GM23338 (cell line): ENCODE measurements at regions not wholly inside any gene's neighbourhood (a gene's known extent, or its start where the extent isn't known, plus 50 kb on each side); places are given as distances from the start of the nearest gene placed in this dataset.

Source experiments
- ATAC-seq: fragments of 200-7000 bp; cut with Tn5 transposase; 3 replicates; pipeline ENCODE4 v1.9.1; 2020
- DNase-seq: peaks from one replicate; pipeline ENCODE4 v3.0.0-alpha.2; 2015; ENCODE audit warnings: low spot score
- H2AFZ ChIP-seq: fragments of 200-600 bp; sonication (generic); 2 replicates; pipeline ENCODE4 v1.8.0; 2016; ENCODE audit warnings: antibody characterized with exemption, mild to moderate bottlenecking, moderate library complexity
- H3F3A ChIP-seq: fragments of 200-600 bp; sonication (generic); replicated peaks from 2 replicates; pipeline ENCODE4 v1.8.0; 2017; ENCODE audit warnings: antibody characterized with exemption, mixed run types, low read depth
- H3K27ac ChIP-seq: fragments of 200-600 bp; sonication (generic); 2 replicates; pipeline ENCODE4 v1.6.1; 2016; ENCODE audit warnings: low read depth
- H3K27me3 ChIP-seq: fragments of 200-600 bp; sonication (generic); 2 replicates; pipeline ENCODE4 v1.8.0; 2016; ENCODE audit warnings: mild to moderate bottlenecking, mixed run types, moderate library complexity; ENCODE audit not compliant: insufficient read depth
- H3K36me3 ChIP-seq: fragments of 200-600 bp; sonication (generic); 2 replicates; pipeline ENCODE4 v1.8.0; 2016; ENCODE audit warnings: mild to moderate bottlenecking; ENCODE audit not compliant: insufficient read depth
- H3K4me1 ChIP-seq: fragments of 200-600 bp; sonication (generic); 2 replicates; pipeline ENCODE4 v1.8.0; 2016; ENCODE audit warnings: mild to moderate bottlenecking, moderate library complexity; ENCODE audit not compliant: insufficient read depth
- H3K4me2 ChIP-seq: fragments of 200-600 bp; sonication (generic); 2 replicates; pipeline ENCODE4 v1.7.1; 2017; ENCODE audit warnings: mixed run types
- H3K4me3 ChIP-seq: fragments of 200-600 bp; sonication (generic); 2 replicates; pipeline ENCODE4 v1.6.1; 2016; ENCODE audit warnings: mixed run types
- H3K79me2 ChIP-seq: fragments of 200-600 bp; sonication (generic); replicated peaks from 2 replicates; pipeline ENCODE4 v1.8.0; 2017; ENCODE audit warnings: mild to moderate bottlenecking; ENCODE audit not compliant: insufficient read depth
- H3K9me2 ChIP-seq: fragments of 200-600 bp; sonication (generic); 2 replicates; pipeline ENCODE4 v1.8.0; 2017; ENCODE audit not compliant: insufficient read depth
- H4K20me1 ChIP-seq: fragments of 200-600 bp; sonication (generic); replicated peaks from 2 replicates; pipeline ENCODE4 v1.8.0; 2017; ENCODE audit warnings: mild to moderate bottlenecking; ENCODE audit not compliant: insufficient read depth
- H3K27ac Mint-ChIP-seq: 2 replicates; pipeline ENCODE4 v1.8.0; 2020; ENCODE audit warnings: inconsistent platforms, mild to moderate bottlenecking, moderate library complexity, mixed read lengths
- H3K27me3 Mint-ChIP-seq: 3 replicates; pipeline ENCODE4 v1.8.0; 2022; ENCODE audit warnings: low read depth, mild to moderate bottlenecking, moderate library complexity, mixed read lengths, inconsistent platforms; ENCODE audit not compliant: insufficient read depth, poor library complexity
- H3K36me3 Mint-ChIP-seq: 3 replicates; pipeline ENCODE4 v1.8.0; 2021; ENCODE audit warnings: low read depth, mild to moderate bottlenecking, inconsistent platforms, moderate library complexity, mixed read lengths
- H3K4me1 Mint-ChIP-seq: 3 replicates; pipeline ENCODE4 v1.8.0; 2020; ENCODE audit warnings: mild to moderate bottlenecking, inconsistent platforms, mixed read lengths
- H3K4me3 Mint-ChIP-seq: 3 replicates; pipeline ENCODE4 v1.8.0; 2021; ENCODE audit warnings: moderate library complexity, mild to moderate bottlenecking, inconsistent platforms, mixed read lengths
- H3K9me3 Mint-ChIP-seq: 3 replicates; pipeline ENCODE4 v1.8.0; 2020; ENCODE audit warnings: moderate library complexity, mild to moderate bottlenecking, inconsistent platforms, mixed read lengths
- CREB1 ChIP-seq: fragments of 250-450 bp; sonication (Bioruptor Pico); IDR thresholded peaks from 2 replicates; pipeline ENCODE4 v1.5.0; 2020; ENCODE audit warnings: low read depth, mild to moderate bottlenecking, moderate library complexity
- EZH2 ChIP-seq: fragments of 200-600 bp; sonication (generic); IDR thresholded peaks from one replicate; pipeline ENCODE4 v1.8.0; 2017; ENCODE audit warnings: antibody characterized with exemption, mild to moderate bottlenecking, low read depth; ENCODE audit not compliant: unreplicated experiment
- JUNB ChIP-seq: IDR thresholded peaks from one replicate; pipeline ENCODE4 v1.6.1; 2016; ENCODE audit warnings: antibody characterized with exemption; ENCODE audit not compliant: unreplicated experiment
- NANOG ChIP-seq: IDR thresholded peaks from 2 replicates; pipeline ENCODE4 v1.6.1; 2016; ENCODE audit warnings: antibody characterized with exemption, borderline replicate concordance
- POLR2AphosphoS5 ChIP-seq: IDR thresholded peaks from 2 replicates; pipeline ENCODE4 v1.6.1; 2016; ENCODE audit warnings: antibody characterized with exemption, low read depth
- ZNF114 ChIP-seq: fragments of 250-450 bp; sonication (Bioruptor Pico); IDR thresholded peaks from 2 replicates; pipeline ENCODE4 v1.5.0; 2020; ENCODE audit warnings: mild to moderate bottlenecking, moderate library complexity
- ZNF331 ChIP-seq: fragments of 250-450 bp; sonication (Bioruptor Pico); IDR thresholded peaks from 2 replicates; pipeline ENCODE4 v1.5.0; 2020; ENCODE audit warnings: low read depth, mild to moderate bottlenecking, moderate library complexity
- ZNF462 ChIP-seq: fragments of 250-450 bp; sonication (Bioruptor Pico); IDR thresholded peaks from 2 replicates; pipeline ENCODE4 v1.5.0; 2020; ENCODE audit warnings: mild to moderate bottlenecking, moderate library complexity
- TF ChIP-seq, protein P1 (sequence below): IDR thresholded peaks from one replicate; pipeline ENCODE4 v1.6.1; 2018; ENCODE audit warnings: antibody characterized with exemption; ENCODE audit not compliant: unreplicated experiment
- TF ChIP-seq, protein P2 (sequence below): IDR thresholded peaks from 2 replicates; pipeline ENCODE4 v1.6.1; 2016; ENCODE audit warnings: antibody characterized with exemption

DNA sequence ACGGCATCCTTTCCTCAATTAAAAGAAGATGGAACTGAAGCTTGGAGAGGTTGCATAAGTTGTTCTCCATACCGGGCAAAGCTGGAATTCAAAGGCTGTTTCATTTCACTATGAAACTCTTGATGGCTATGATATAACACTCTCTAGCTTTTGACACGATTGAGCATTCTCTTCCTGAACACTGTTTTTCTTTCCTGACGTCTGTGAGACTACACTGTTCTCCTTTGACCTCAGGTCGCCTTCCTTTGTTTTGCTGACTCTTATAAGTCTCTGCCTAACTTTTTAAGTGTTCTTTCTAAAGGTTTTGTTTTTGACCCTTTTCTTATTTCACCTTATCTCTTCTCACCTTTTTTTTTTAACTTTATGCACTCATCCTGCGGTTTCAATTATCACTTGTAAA lies 261.8 kb upstream of the LINC00305 start:
- Histone ChIP-seq H3K4me1 (no peaks in the 10 kb centered on the region; the same call in 1 of the 2 replicates), H3K4me2 (no peak overlapping the region), H3F3A (no peaks in the 10 kb centered on the region), H2AFZ (no peak overlapping the region), H3K9me2 (no peaks in the 10 kb centered on the region), H3K27ac (no peak overlapping the region), H3K79me2 (no peaks in the 10 kb centered on the region), H3K4me3 (no peak overlapping the region), H4K20me1 (no peaks in the 10 kb centered on the region), H3K36me3 (no peaks in the 10 kb centered on the region), H3K27me3 (no peaks in the 10 kb centered on the region)
- no peak overlapping the region for H3K27ac Mint-ChIP-seq
- H3K4me3 Mint-ChIP-seq: no peak overlapping the region
- TF ChIP-seq, protein P1, sequence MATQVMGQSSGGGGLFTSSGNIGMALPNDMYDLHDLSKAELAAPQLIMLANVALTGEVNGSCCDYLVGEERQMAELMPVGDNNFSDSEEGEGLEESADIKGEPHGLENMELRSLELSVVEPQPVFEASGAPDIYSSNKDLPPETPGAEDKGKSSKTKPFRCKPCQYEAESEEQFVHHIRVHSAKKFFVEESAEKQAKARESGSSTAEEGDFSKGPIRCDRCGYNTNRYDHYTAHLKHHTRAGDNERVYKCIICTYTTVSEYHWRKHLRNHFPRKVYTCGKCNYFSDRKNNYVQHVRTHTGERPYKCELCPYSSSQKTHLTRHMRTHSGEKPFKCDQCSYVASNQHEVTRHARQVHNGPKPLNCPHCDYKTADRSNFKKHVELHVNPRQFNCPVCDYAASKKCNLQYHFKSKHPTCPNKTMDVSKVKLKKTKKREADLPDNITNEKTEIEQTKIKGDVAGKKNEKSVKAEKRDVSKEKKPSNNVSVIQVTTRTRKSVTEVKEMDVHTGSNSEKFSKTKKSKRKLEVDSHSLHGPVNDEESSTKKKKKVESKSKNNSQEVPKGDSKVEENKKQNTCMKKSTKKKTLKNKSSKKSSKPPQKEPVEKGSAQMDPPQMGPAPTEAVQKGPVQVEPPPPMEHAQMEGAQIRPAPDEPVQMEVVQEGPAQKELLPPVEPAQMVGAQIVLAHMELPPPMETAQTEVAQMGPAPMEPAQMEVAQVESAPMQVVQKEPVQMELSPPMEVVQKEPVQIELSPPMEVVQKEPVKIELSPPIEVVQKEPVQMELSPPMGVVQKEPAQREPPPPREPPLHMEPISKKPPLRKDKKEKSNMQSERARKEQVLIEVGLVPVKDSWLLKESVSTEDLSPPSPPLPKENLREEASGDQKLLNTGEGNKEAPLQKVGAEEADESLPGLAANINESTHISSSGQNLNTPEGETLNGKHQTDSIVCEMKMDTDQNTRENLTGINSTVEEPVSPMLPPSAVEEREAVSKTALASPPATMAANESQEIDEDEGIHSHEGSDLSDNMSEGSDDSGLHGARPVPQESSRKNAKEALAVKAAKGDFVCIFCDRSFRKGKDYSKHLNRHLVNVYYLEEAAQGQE: no peak
- TF ChIP-seq ZNF462: no peak
- TF ChIP-seq, protein P2, sequence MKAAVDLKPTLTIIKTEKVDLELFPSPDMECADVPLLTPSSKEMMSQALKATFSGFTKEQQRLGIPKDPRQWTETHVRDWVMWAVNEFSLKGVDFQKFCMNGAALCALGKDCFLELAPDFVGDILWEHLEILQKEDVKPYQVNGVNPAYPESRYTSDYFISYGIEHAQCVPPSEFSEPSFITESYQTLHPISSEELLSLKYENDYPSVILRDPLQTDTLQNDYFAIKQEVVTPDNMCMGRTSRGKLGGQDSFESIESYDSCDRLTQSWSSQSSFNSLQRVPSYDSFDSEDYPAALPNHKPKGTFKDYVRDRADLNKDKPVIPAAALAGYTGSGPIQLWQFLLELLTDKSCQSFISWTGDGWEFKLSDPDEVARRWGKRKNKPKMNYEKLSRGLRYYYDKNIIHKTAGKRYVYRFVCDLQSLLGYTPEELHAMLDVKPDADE: no peak
- no peak for TF ChIP-seq CREB1 (CRISPR knock-in tag)
- TF ChIP-seq ZNF114 (CRISPR knock-in tag): no peak
- TF ChIP-seq JUNB: no peak
- TF ChIP-seq ZNF331 (CRISPR knock-in tag): no peak
- no peak for TF ChIP-seq POLR2AphosphoS5
- no peak for TF ChIP-seq EZH2
- no peak for TF ChIP-seq NANOG
- ATAC-seq (no peak), DNase-seq (no peak)
- H3K27me3 Mint-ChIP-seq: no peaks in the 10 kb centered on the region
- H3K4me1 Mint-ChIP-seq: peaks cover 3% of the 10 kb centered on the region; the same call in 2 of the 3 replicates
- H3K9me3 Mint-ChIP-seq: peaks cover 4% of the 10 kb centered on the region; the same call in 1 of the 3 replicates
- H3K36me3 Mint-ChIP-seq: no peaks in the 10 kb centered on the region
